Karpas-422 (cell line): ENCODE measurements at regions not wholly inside any gene's neighbourhood (a gene's known extent, or its start where the extent isn't known, plus 50 kb on each side); places are given as distances from the start of the nearest gene placed in this dataset.

Experiments used
- DNase-seq: peaks from one replicate; pipeline ENCODE4 v3.0.0-alpha.2; 2015
- H2AFZ ChIP-seq: fragments of 200-600 bp; sonication (generic); 2 replicates; pipeline ENCODE4 v1.6.1; 2014; ENCODE audit warnings: antibody characterized with exemption, low read length, mixed read lengths
- H3K27ac ChIP-seq: fragments of 200-600 bp; sonication (generic); 2 replicates; pipeline ENCODE4 v1.5.1; 2014; ENCODE audit warnings: mild to moderate bottlenecking, low read length, moderate library complexity
- H3K27me3 ChIP-seq: fragments of 200-600 bp; sonication (generic); 2 replicates; pipeline ENCODE4 v1.6.1; 2014; ENCODE audit warnings: low read length, mixed read lengths
- H3K36me3 ChIP-seq: fragments of 200-600 bp; sonication (generic); 2 replicates; pipeline ENCODE4 v1.6.1; 2014; ENCODE audit warnings: low read length, mixed read lengths; ENCODE audit not compliant: insufficient read depth
- H3K4me1 ChIP-seq: fragments of 200-600 bp; sonication (generic); 2 replicates; pipeline ENCODE4 v1.6.1; 2014; ENCODE audit warnings: mild to moderate bottlenecking, low read length, mixed read lengths
- H3K4me2 ChIP-seq: fragments of 200-600 bp; sonication (generic); 2 replicates; pipeline ENCODE4 v1.6.1; 2014; ENCODE audit warnings: low read length, low read depth, mild to moderate bottlenecking; ENCODE audit not compliant: poor library complexity, severe bottlenecking
- H3K4me3 ChIP-seq: fragments of 200-600 bp; sonication (generic); 2 replicates; pipeline ENCODE4 v1.5.1; 2014; ENCODE audit warnings: mild to moderate bottlenecking, antibody characterized with exemption, low read length, mixed read lengths
- H3K79me2 ChIP-seq: fragments of 200-600 bp; sonication (generic); 2 replicates; pipeline ENCODE4 v1.6.1; 2014; ENCODE audit warnings: mild to moderate bottlenecking, low read length, mixed read lengths
- H3K9ac ChIP-seq: fragments of 200-600 bp; sonication (generic); 2 replicates; pipeline ENCODE4 v1.6.0; 2014; ENCODE audit warnings: low read length
- H3K9me2 ChIP-seq: fragments of 200-600 bp; sonication (generic), shearing (Covaris generic); replicated peaks from 2 replicates; pipeline ENCODE4 v1.6.0; 2014; ENCODE audit warnings: mild to moderate bottlenecking, low read length, moderate library complexity; ENCODE audit not compliant: insufficient read depth
- H3K9me3 ChIP-seq: fragments of 300-700, 200-600 bp; sonication (generic); 2 replicates; pipeline ENCODE4 v1.6.1; 2014; ENCODE audit warnings: low read length, mixed read lengths
- H4K20me1 ChIP-seq: fragments of 200-600 bp; sonication (generic); 2 replicates; pipeline ENCODE4 v1.6.1; 2014; ENCODE audit warnings: mild to moderate bottlenecking, antibody characterized with exemption, low read length, low read depth; ENCODE audit not compliant: insufficient read depth

DNA sequence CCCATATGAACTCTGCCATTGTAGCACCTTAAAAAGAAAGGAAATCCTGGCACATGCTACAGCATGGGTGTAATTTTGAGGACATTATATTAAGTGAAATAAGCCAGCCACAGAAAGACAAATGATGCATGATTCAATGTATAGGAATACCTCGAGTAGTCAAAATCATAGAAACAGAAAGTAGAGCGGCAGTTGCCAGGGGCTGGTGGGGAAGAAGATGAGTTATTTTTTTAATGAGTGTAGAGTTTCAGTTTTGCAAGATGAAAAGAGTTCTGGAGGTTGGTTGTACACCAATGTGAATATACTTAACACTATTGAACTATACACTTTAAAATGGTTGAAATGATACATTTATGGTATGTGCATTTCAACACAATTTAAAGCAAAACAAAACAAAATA lies 133.0 kb downstream of the ZDHHC21 start:
- Histone ChIP-seq H3K4me3 (no peak overlapping the region), H3K9ac (no peak overlapping the region), H3K27me3 (no peaks in the 10 kb centered on the region), H4K20me1 (no peaks in the 10 kb centered on the region; the same call in 1 of the 2 replicates), H3K27ac (no peak overlapping the region), H3K4me1 (no peaks in the 10 kb centered on the region), H2AFZ (no peak overlapping the region), H3K79me2 (no peaks in the 10 kb centered on the region), H3K4me2 (no peak overlapping the region), H3K9me3 (no peaks in the 10 kb centered on the region), H3K9me2 (no peaks in the 10 kb centered on the region), H3K36me3 (no peaks in the 10 kb centered on the region)
- no peak for DNase-seq

DNA sequence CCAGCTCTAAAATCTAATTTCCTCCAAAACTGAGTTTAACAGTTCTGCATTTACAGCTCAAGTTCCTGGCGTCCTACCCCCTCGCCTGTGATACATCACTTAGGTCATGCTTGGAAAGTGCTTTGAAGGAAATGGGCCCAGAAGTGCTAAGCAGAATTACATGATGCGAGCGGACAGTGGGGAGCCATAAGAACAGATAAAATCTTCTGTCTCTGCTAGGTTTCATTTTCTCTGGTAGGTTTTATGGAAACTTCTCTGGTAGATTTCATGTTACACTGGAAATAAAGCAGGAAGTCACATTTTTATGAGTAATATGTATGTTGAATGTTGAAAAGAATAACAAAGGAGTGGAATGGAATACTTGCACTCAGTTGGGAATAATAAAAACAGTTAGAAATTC lies 138.3 kb downstream of the ZDHHC21 start:
- Histone ChIP-seq H3K9me2 (no peaks in the 10 kb centered on the region), H3K4me1 (no peaks in the 10 kb centered on the region), H3K4me2 (no peak overlapping the region), H3K79me2 (no peaks in the 10 kb centered on the region), H3K9ac (no peak overlapping the region), H3K36me3 (no peaks in the 10 kb centered on the region), H3K4me3 (no peak overlapping the region), H3K9me3 (no peaks in the 10 kb centered on the region), H2AFZ (no peak overlapping the region), H3K27ac (no peak overlapping the region), H3K27me3 (no peaks in the 10 kb centered on the region), H4K20me1 (no peaks in the 10 kb centered on the region)
- DNase-seq: no peak

DNA sequence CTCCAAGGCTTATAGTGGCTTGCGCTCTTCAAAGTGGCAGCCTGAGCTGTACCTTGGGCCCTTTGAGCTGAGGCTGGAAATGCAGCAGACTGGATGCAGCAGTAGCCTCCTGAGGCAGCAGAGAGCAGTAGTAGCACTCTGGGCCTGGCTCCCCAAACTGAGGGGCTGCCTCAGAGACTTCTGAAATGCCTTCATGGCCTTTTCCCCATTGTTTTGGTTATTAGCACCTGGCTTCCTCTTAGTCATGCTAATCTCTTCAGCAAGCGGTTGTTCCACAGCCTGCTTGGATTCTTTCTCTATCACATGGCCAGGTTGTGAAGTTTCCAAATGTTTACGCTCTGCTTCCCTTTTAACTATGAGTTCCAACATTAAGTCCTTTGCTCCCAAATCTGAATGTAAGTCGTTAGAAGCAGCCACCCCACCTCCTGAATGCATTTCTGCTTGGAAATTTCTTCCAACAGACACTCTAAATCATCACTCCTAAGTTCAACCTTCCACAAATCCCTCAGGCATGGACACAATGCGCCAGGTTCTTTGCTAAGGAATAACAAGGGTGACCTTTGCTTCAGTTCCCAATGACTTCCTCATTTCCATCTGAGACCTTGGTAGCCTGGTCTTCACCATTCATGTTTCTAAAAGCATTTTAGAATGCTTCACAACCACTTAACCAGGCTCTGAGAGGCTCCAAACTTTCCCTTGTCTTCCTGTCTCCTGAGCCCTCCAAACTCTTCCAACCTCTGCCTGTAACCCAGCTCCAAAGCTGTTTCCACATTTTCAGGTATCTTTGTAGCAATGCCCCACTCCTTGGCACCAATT lies 145.8 kb downstream of the ZDHHC21 start:
- Histone ChIP-seq H3K4me3 (no peak overlapping the region), H2AFZ (no peak overlapping the region), H4K20me1 (no peaks in the 10 kb centered on the region), H3K4me2 (no peak overlapping the region), H3K9ac (no peak overlapping the region), H3K27me3 (no peaks in the 10 kb centered on the region), H3K9me2 (no peaks in the 10 kb centered on the region), H3K27ac (no peak overlapping the region), H3K9me3 (no peaks in the 10 kb centered on the region), H3K79me2 (no peaks in the 10 kb centered on the region), H3K4me1 (no peaks in the 10 kb centered on the region), H3K36me3 (no peaks in the 10 kb centered on the region)
- no peak for DNase-seq

DNA sequence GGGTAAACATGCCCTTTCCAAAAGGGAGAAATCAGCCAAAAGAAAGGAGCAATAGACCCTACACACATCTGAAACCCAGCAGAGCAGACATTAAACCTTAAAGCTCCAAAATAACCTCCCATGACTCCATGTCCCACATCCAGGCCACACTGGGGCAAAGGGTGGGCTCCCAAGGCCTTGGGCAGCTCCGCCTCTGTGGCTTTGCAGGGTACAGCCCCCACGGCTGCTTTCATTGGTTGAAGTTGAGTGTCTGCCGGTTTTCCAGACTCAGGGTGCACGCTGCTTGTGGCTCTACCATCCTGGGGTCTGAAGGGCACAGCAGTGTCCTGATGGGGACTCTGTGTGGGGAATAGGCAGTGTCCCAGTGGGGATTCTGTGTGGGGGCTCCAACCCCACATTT lies 146.5 kb downstream of the ZDHHC21 start:
- no peak overlapping the region for H3K9ac ChIP-seq
- no peaks in the 10 kb centered on the region for H3K79me2 ChIP-seq
- no peaks in the 10 kb centered on the region for H4K20me1 ChIP-seq
- H3K4me2 ChIP-seq: no peak overlapping the region
- H3K9me2 ChIP-seq: no peaks in the 10 kb centered on the region
- H3K27me3 ChIP-seq: no peaks in the 10 kb centered on the region
- no peak overlapping the region for H3K27ac ChIP-seq
- no peak overlapping the region for H2AFZ ChIP-seq
- no peak for DNase-seq
- H3K9me3 ChIP-seq: no peaks in the 10 kb centered on the region
- no peaks in the 10 kb centered on the region for H3K4me1 ChIP-seq
- no peak overlapping the region for H3K4me3 ChIP-seq
- no peaks in the 10 kb centered on the region for H3K36me3 ChIP-seq

DNA sequence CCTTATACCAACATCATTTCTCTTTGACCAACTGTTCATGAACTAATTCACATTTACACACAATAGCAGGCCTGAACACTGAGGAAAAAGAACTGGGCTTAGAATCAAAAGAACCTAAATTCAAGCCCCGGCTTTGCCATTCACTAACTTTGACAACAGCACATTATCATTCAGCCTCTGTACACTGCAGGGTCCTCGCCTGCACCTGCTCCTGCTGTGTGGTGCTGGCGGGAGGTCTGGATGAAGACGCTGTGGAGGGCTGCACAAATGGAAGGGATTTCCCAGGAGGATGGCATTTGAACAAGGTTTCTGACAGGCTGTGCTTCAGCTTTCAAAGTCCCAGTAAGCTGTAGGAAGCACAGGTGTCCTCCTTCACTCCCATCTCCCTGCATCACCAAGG lies 151.2 kb downstream of the ZDHHC21 start:
- Histone ChIP-seq H3K36me3 (no peaks in the 10 kb centered on the region), H3K9me3 (no peaks in the 10 kb centered on the region), H3K27me3 (no peaks in the 10 kb centered on the region), H3K9ac (no peak overlapping the region), H3K79me2 (no peaks in the 10 kb centered on the region), H3K4me3 (no peak overlapping the region), H2AFZ (no peak overlapping the region), H3K27ac (no peak overlapping the region), H3K4me2 (no peak overlapping the region), H3K4me1 (no peaks in the 10 kb centered on the region), H4K20me1 (no peaks in the 10 kb centered on the region), H3K9me2 (no peaks in the 10 kb centered on the region)
- DNase-seq: no peak

DNA sequence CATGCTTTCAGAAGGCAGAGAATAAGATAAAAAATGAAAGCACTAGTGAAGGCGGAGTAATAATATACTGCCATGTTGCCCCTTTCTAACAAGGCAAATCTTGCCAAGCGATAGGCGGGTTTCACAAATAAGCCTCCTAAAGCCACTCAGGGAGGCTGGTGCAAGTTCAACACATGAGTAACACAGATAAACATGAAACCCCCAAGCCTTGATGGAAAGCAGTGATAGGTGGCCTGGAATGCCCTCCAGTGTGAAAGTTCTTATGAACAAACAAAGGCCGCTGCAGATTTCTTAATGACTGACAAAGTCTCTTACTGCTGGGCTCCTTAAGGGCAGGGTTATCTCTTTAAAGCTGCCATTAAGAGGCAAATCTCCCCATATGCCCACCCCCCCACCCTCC lies 154.7 kb downstream of the ZDHHC21 start:
- no peak overlapping the region for H2AFZ ChIP-seq

DNA sequence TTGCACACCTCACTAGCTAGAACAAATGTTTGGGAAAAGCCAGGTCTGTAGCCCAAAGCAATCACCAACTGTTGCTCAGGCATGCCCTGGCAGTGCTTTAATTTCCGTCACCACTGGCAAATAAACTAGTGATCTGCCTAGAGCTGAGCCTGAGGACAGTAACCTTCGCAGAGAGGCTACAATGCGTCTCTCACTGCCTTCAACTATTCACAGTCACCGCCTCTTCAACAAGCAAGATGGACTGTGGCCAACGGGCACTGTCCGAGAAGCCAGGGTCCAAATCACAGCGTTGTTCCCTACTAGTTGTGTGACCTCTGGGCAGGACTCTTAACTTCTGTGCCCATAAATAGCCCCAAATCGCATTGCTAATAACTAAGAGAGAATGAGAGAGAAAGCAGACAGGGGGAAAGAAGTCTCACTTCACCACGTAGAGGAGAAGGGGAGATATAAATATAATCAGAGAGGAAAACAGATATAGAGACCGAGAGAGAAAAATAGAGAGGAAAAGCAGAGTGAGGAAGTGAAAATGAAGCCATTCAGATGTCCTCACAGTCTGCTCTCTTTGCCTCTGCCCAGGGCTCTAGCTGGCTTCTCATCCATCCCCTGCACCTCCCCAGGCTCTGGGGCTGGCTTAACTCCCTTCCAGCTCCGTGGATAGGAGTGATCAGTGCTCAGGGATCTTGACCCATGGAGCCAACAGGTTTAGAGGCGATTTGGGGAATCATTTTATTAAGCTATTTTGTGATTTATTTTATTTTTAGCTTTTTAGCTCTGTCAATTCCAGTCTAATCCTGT lies 157.9 kb downstream of the ZDHHC21 start:
- no peak overlapping the region for H3K9ac ChIP-seq

More for the DNA sequence above, 154.7 kb downstream of the ZDHHC21 start:
- Histone ChIP-seq H3K4me1 (peaks cover 5% of the 10 kb centered on the region), H3K9ac (no peak overlapping the region), H4K20me1 (no peaks in the 10 kb centered on the region), H3K9me2 (no peaks in the 10 kb centered on the region), H3K36me3 (no peaks in the 10 kb centered on the region), H3K4me2 (no peak overlapping the region), H3K27ac (no peak overlapping the region), H3K27me3 (no peaks in the 10 kb centered on the region), H3K4me3 (no peak overlapping the region), H3K9me3 (no peaks in the 10 kb centered on the region), H3K79me2 (no peaks in the 10 kb centered on the region)
- no peak for DNase-seq

DNA sequence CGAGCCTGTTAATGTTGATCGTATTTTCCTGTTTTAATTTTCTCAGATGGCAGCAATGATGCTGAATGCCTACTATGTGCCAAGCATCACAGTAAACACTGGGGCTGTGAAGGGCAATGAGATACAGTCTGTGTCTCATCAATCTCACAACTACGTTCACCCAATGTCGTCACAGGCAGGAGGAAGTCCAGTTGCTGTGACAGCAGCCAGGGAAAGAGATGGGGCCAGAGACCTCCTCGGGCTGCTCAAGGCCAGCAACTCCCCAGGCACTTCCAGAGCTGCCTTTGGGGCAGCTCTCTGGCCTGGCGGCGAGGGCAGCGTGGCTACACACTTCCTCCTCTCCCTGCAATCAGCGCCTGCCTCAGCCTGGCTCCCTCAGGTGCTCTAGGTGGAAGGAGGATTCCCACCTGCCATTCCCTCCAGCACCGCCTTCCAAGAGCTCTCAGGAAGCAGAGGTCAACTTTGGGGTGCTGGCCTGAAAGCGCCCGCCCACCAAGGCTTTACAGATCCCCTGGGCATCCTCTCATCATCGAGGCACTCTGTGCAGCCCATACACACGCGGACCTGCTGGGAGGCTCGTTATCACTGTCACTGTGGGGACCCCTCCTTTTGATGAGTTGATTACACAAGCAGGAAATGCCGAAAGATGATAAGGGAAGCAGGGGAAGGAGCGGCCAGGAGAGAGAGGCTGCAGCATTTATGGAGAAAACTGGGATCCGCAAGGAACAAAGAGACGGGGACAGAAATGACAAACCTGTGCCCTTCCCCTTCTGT lies 159.2 kb downstream of the ZDHHC21 start:
- Histone ChIP-seq H3K4me2 (no peak overlapping the region), H3K36me3 (no peaks in the 10 kb centered on the region), H3K9ac (no peak overlapping the region), H3K4me1 (peaks cover 35% of the 10 kb centered on the region), H3K9me2 (no peaks in the 10 kb centered on the region), H2AFZ (no peak overlapping the region), H3K9me3 (no peaks in the 10 kb centered on the region), H3K27me3 (no peaks in the 10 kb centered on the region), H4K20me1 (peaks cover 3% of the 10 kb centered on the region; the same call in 1 of the 2 replicates), H3K4me3 (no peak overlapping the region), H3K79me2 (no peaks in the 10 kb centered on the region), H3K27ac (no peak overlapping the region)
- no peak for DNase-seq

More for the DNA sequence above, 157.9 kb downstream of the ZDHHC21 start:
- Histone ChIP-seq H3K4me3 (no peak overlapping the region), H3K27me3 (no peaks in the 10 kb centered on the region), H3K36me3 (no peaks in the 10 kb centered on the region), H2AFZ (no peak overlapping the region; the same call in 1 of the 2 replicates), H3K4me2 (no peak overlapping the region), H3K9me2 (no peaks in the 10 kb centered on the region), H3K4me1 (peaks cover 27% of the 10 kb centered on the region), H3K79me2 (no peaks in the 10 kb centered on the region), H3K9me3 (no peaks in the 10 kb centered on the region), H4K20me1 (no peaks in the 10 kb centered on the region), H3K27ac (no peak overlapping the region)
- DNase-seq: no peak
